GM06990 (cell line): ENCODE measurements at regions not wholly inside any gene's neighbourhood (a gene's known extent, or its start where the extent isn't known, plus 50 kb on each side); places are given as distances from the start of the nearest gene placed in this dataset.

Experiments used
- DNase-seq: peaks from one replicate; pipeline ENCODE4 v3.0.0-alpha.2; 2011; ENCODE audit not compliant: insufficient read length; ENCODE audit errors: extremely low read depth
- H3K27me3 ChIP-seq: replicated peaks from 2 replicates; pipeline ENCODE4 v1.6.0; 2011; ENCODE audit warnings: low read length; ENCODE audit not compliant: control insufficient read depth, insufficient read depth
- H3K36me3 ChIP-seq: 2 replicates; pipeline ENCODE4 v1.5.1; 2011; ENCODE audit warnings: low read length; ENCODE audit not compliant: control insufficient read depth, insufficient read depth
- H3K4me3 ChIP-seq: replicated peaks from 2 replicates; pipeline ENCODE4 v1.5.1; 2011; ENCODE audit warnings: low read depth, mild to moderate bottlenecking, control low read depth, low read length
- CTCF ChIP-seq: IDR thresholded peaks from 2 replicates; pipeline ENCODE4 v1.5.1; 2011; ENCODE audit warnings: low read length, control low read depth, mild to moderate bottlenecking, inconsistent platforms; ENCODE audit not compliant: insufficient read depth, poor library complexity, severe bottlenecking

GRCh38 chr7:113207441-113207840 lies 89.1 kb upstream of the SMIM30 start:
- H3K4me3 ChIP-seq, result no peak overlapping the region
- no peaks in the 10 kb centered on the region for H3K27me3 ChIP-seq
- no peak for DNase-seq
- no peak for TF ChIP-seq CTCF
- no peaks in the 10 kb centered on the region for H3K36me3 ChIP-seq

GRCh38 chr7:113204415-113204814 lies 86.1 kb upstream of the SMIM30 start:
- no peaks in the 10 kb centered on the region for H3K27me3 ChIP-seq
- no peaks in the 10 kb centered on the region for H3K36me3 ChIP-seq
- TF ChIP-seq CTCF, result no peak
- DNase-seq, result no peak
- no peak overlapping the region for H3K4me3 ChIP-seq

- no peak overlapping the region for H3K4me3 ChIP-seq
- no peak for DNase-seq
- no peaks in the 10 kb centered on the region for H3K27me3 ChIP-seq
- no peak for TF ChIP-seq CTCF
- H3K36me3 ChIP-seq, result no peaks in the 10 kb centered on the region
Measured at GRCh38 chr7:113202284-113202683, 83.9 kb upstream of the SMIM30 start.

- Histone ChIP-seq H3K4me3 (no peak overlapping the region), H3K27me3 (no peaks in the 10 kb centered on the region), H3K36me3 (no peaks in the 10 kb centered on the region)
- no peak for TF ChIP-seq CTCF
- DNase-seq, result no peak
Measured at GRCh38 chr7:113200281-113200680, 81.9 kb upstream of the SMIM30 start.

GRCh38 chr7:113199841-113200240 lies 81.5 kb upstream of the SMIM30 start:
- no peak for TF ChIP-seq CTCF
- Histone ChIP-seq H3K27me3 (no peaks in the 10 kb centered on the region), H3K4me3 (no peak overlapping the region), H3K36me3 (no peaks in the 10 kb centered on the region)
- DNase-seq, result no peak

GRCh38 chr7:113199136-113199535 lies 80.8 kb upstream of the SMIM30 start:
- no peak for TF ChIP-seq CTCF
- no peak for DNase-seq
- Histone ChIP-seq H3K4me3 (no peak overlapping the region), H3K36me3 (no peaks in the 10 kb centered on the region), H3K27me3 (no peaks in the 10 kb centered on the region)
